ENCODE measurements at regions not wholly inside any gene's neighbourhood (a gene's known extent, or its start where the extent isn't known, plus 50 kb on each side); places are given as distances from the start of the nearest gene placed in this dataset.
"Not testable (repeated sequence)": the region's sequence is repeated elsewhere in the genome, so short reads cannot be mapped to it uniquely, and the experiment has no call there.

DNA sequence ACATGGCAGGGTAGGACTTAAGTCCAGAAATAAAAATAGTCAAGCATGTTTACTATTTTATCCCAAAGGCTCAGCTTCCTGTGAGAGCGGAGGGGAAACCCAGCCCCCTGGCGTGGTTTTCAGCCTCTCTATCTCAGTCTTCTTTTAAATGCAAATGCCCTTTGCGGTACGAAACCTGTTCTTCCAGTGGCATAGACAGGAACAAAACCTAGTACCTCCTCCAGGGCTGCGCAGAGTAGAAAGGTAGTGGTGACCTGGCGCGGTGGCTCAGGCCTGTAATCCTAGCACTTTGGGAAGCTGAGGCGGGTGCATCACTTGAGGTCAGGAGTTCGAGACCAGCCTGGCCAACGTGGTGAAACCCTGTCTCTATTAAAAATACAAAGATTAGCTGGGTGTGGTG is 181.3 kb upstream of the FOXK1 start:
- Histone ChIP-seq H3K27ac (ENCODE audit: low read length) (no peak overlapping the region), H3K4me2 (ENCODE audit: low read length) (no peak overlapping the region), H3F3A (ENCODE audit: insufficient read depth, low read length, poor library complexity, severe bottlenecking) (no peaks in the 10 kb centered on the region), H3K9ac (ENCODE audit: low read length) (no peak overlapping the region), H4K20me1 (ENCODE audit: insufficient read depth) (no peaks in the 10 kb centered on the region), H3K27me3 (ENCODE audit: insufficient read depth, low read depth, low read length) (no peaks in the 10 kb centered on the region), H3K79me2 (replicated peaks; ENCODE audit: insufficient read depth, low read length) (no peaks in the 10 kb centered on the region), H3K9me3 (ENCODE audit: low read length) (no peaks in the 10 kb centered on the region), H2AFZ (ENCODE audit: low read depth, low read length) (no peak overlapping the region), H3K9me2 (ENCODE audit: insufficient read depth, low read length) (no peaks in the 10 kb centered on the region), H3K36me3 (ENCODE audit: insufficient read depth, low read length) (no peaks in the 10 kb centered on the region), H3K4me3 (ENCODE audit: low read length) (no peak overlapping the region)
- TF ChIP-seq POLR2AphosphoS5 (IDR thresholded peaks at IDR 0.05) (no peak), RAD21 (conservative IDR thresholded peaks at IDR 0.05) (no peak), MXI1 (conservative IDR thresholded peaks at IDR 0.05; ENCODE audit: poor library complexity, severe bottlenecking) (no peak), EZH2 (IDR thresholded peaks at IDR 0.05; ENCODE audit: borderline replicate concordance, insufficient read depth, low read length, poor library complexity, severe bottlenecking) (no peak), EP300 (conservative IDR thresholded peaks at IDR 0.05; ENCODE audit: poor library complexity, severe bottlenecking) (no peak), TAF1 (IDR thresholded peaks at IDR 0.05; ENCODE audit: low read depth) (no peak), SMC3 (conservative IDR thresholded peaks at IDR 0.05; ENCODE audit: poor library complexity) (no peak)
- TF ChIP-seq, protein P1, sequence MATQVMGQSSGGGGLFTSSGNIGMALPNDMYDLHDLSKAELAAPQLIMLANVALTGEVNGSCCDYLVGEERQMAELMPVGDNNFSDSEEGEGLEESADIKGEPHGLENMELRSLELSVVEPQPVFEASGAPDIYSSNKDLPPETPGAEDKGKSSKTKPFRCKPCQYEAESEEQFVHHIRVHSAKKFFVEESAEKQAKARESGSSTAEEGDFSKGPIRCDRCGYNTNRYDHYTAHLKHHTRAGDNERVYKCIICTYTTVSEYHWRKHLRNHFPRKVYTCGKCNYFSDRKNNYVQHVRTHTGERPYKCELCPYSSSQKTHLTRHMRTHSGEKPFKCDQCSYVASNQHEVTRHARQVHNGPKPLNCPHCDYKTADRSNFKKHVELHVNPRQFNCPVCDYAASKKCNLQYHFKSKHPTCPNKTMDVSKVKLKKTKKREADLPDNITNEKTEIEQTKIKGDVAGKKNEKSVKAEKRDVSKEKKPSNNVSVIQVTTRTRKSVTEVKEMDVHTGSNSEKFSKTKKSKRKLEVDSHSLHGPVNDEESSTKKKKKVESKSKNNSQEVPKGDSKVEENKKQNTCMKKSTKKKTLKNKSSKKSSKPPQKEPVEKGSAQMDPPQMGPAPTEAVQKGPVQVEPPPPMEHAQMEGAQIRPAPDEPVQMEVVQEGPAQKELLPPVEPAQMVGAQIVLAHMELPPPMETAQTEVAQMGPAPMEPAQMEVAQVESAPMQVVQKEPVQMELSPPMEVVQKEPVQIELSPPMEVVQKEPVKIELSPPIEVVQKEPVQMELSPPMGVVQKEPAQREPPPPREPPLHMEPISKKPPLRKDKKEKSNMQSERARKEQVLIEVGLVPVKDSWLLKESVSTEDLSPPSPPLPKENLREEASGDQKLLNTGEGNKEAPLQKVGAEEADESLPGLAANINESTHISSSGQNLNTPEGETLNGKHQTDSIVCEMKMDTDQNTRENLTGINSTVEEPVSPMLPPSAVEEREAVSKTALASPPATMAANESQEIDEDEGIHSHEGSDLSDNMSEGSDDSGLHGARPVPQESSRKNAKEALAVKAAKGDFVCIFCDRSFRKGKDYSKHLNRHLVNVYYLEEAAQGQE (IDR thresholded peaks at IDR 0.05; ENCODE audit: borderline replicate concordance), result no peak
- TF ChIP-seq, protein P2, sequence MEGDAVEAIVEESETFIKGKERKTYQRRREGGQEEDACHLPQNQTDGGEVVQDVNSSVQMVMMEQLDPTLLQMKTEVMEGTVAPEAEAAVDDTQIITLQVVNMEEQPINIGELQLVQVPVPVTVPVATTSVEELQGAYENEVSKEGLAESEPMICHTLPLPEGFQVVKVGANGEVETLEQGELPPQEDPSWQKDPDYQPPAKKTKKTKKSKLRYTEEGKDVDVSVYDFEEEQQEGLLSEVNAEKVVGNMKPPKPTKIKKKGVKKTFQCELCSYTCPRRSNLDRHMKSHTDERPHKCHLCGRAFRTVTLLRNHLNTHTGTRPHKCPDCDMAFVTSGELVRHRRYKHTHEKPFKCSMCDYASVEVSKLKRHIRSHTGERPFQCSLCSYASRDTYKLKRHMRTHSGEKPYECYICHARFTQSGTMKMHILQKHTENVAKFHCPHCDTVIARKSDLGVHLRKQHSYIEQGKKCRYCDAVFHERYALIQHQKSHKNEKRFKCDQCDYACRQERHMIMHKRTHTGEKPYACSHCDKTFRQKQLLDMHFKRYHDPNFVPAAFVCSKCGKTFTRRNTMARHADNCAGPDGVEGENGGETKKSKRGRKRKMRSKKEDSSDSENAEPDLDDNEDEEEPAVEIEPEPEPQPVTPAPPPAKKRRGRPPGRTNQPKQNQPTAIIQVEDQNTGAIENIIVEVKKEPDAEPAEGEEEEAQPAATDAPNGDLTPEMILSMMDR (IDR thresholded peaks at IDR 0.05; ENCODE audit: poor library complexity, severe bottlenecking), result no peak

DNA sequence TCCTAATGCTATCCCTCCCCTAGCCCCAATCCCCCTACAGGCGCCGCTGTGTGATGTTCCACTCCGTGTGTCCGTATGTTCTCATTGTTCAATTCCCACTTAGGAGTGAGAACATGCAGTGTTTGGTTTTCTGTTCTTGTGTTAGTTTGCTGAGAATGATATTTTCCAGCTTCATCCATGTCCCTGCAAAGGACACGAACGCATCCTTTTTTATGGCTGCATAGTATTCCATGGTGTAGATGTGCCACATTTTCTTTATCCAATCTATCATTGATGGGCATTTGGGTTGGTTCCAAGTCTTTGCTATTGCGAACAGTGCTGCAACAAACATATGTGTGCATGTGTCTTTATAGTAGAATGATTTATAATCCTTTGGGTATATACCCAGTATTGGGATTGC is 174.2 kb upstream of the FOXK1 start:
- not testable (repeated sequence) for H3F3A ChIP-seq (ENCODE audit: insufficient read depth, low read length, poor library complexity, severe bottlenecking); H3K9ac ChIP-seq (ENCODE audit: low read length); H3K36me3 ChIP-seq (ENCODE audit: insufficient read depth, low read length); H4K20me1 ChIP-seq (ENCODE audit: insufficient read depth); H3K27me3 ChIP-seq (ENCODE audit: insufficient read depth, low read depth, low read length); H3K9me3 ChIP-seq (ENCODE audit: low read length); H3K4me3 ChIP-seq (ENCODE audit: low read length); H3K9me2 ChIP-seq (ENCODE audit: insufficient read depth, low read length); H2AFZ ChIP-seq (ENCODE audit: low read depth, low read length); H3K27ac ChIP-seq (ENCODE audit: low read length); H3K79me2 ChIP-seq (replicated peaks; ENCODE audit: insufficient read depth, low read length); H3K4me2 ChIP-seq (ENCODE audit: low read length)

DNA sequence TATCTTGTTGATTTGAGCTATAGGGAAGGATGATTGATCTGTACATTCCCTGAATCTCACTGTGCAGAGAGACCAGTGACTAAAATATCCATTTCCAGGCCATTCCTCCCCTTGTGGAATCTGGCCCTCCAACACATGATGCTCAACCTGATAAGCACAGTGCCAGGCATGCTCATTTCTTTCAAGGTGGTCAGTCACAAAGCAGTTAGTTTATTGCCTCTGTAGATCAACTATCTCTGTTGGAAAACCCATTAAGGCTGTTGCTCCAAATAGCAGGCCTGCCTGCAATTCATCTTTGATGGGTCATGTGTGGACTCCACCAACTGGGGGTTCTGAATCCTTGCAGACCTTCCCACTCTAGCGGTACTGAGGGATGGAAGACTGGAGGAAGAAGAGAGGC is 168.6 kb upstream of the FOXK1 start:
- H3K9me2 ChIP-seq (ENCODE audit: insufficient read depth, low read length), result no peaks in the 10 kb centered on the region
- H3K27ac ChIP-seq (ENCODE audit: low read length), result no peak overlapping the region
- H3K4me3 ChIP-seq (ENCODE audit: low read length), result no peak overlapping the region
- H3K4me2 ChIP-seq (ENCODE audit: low read length), result no peak overlapping the region
- H3K79me2 ChIP-seq (replicated peaks; ENCODE audit: insufficient read depth, low read length), result no peaks in the 10 kb centered on the region
- H3K27me3 ChIP-seq (ENCODE audit: insufficient read depth, low read depth, low read length), result no peaks in the 10 kb centered on the region
- TF ChIP-seq SMC3 (conservative IDR thresholded peaks at IDR 0.05; ENCODE audit: poor library complexity) (no peak), MXI1 (conservative IDR thresholded peaks at IDR 0.05; ENCODE audit: poor library complexity, severe bottlenecking) (no peak), TAF1 (IDR thresholded peaks at IDR 0.05; ENCODE audit: low read depth) (no peak), EZH2 (IDR thresholded peaks at IDR 0.05; ENCODE audit: borderline replicate concordance, insufficient read depth, low read length, poor library complexity, severe bottlenecking) (no peak), RAD21 (conservative IDR thresholded peaks at IDR 0.05) (no peak), EP300 (conservative IDR thresholded peaks at IDR 0.05; ENCODE audit: poor library complexity, severe bottlenecking) (no peak), POLR2AphosphoS5 (IDR thresholded peaks at IDR 0.05) (no peak)
- TF ChIP-seq, protein P2 (IDR thresholded peaks at IDR 0.05; ENCODE audit: poor library complexity, severe bottlenecking), result no peak
- TF ChIP-seq, protein P1 (IDR thresholded peaks at IDR 0.05; ENCODE audit: borderline replicate concordance), result no peak
- H3K9ac ChIP-seq (ENCODE audit: low read length), result no peak overlapping the region
- H3F3A ChIP-seq (ENCODE audit: insufficient read depth, low read length, poor library complexity, severe bottlenecking), result no peaks in the 10 kb centered on the region
- no peaks in the 10 kb centered on the region for H3K36me3 ChIP-seq (ENCODE audit: insufficient read depth, low read length)
- no peaks in the 10 kb centered on the region for H3K9me3 ChIP-seq (ENCODE audit: low read length)
- H2AFZ ChIP-seq (ENCODE audit: low read depth, low read length), result no peak overlapping the region
- H4K20me1 ChIP-seq (ENCODE audit: insufficient read depth), result no peaks in the 10 kb centered on the region

Measured in neural cell (in vitro differentiated cells).